Peyer's patch (tissue), 4 donors: ENCODE measurements at regions not wholly inside any gene's neighbourhood (a gene's known extent, or its start where the extent isn't known, plus 50 kb on each side); places are given as distances from the start of the nearest gene placed in this dataset.

ENCODE experiments used
- CTCF ChIP-seq, 6 experiments: fragments of 450-650 bp in 4 of 6; fragments of 200-600 bp in 2 of 6; sonication (generic) in 1 of 6; IDR thresholded peaks; one replicate each; pipeline ENCODE4 v1.5.1; 2017 to 2019; ENCODE audit warnings: antibody characterized with exemption in 6 of 6, mild to moderate bottlenecking in 3 of 6, moderate library complexity in 1 of 6
- POLR2A ChIP-seq, 2 donors: fragments of 450-650 bp; IDR thresholded peaks; one replicate each; pipeline ENCODE4 v1.5.1; 2017; ENCODE audit warnings: antibody characterized with exemption in 2 of 2, mild to moderate bottlenecking in 2 of 2, moderate library complexity in 2 of 2

DNA sequence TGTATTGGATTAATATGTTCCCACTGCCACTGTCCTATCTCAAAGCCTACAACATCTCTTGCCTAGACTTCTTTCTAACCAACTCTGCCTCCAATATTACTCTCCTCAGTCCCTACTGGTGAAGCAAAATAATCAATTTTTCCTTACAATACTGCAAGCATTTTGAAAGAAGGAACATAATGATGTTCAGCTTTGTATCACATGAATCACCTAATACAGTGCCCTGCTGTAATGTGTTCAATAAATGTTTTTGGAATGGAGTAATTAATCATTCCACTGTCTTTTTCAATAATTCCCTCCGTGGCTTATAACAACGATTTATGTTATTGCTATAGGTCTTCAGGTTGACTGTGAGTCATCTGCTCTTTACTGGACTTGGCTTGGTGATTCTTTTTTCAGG, 356.4 kb downstream of the TDRD15 start:
- TF ChIP-seq CTCF (IDR thresholded peaks at IDR 0.05) (no peak), POLR2A (IDR thresholded peaks at IDR 0.05) (no peak)
